GM18909 (cell line): ENCODE measurements at regions not wholly inside any gene's neighbourhood (a gene's known extent, or its start where the extent isn't known, plus 50 kb on each side); places are given as distances from the start of the nearest gene placed in this dataset.

Experiments used
- ATAC-seq: cut with Tn5 transposase; IDR thresholded peaks from one replicate; pipeline ENCODE4 v1.9.1; 2021; ENCODE audit warnings: mild to moderate bottlenecking; ENCODE audit not compliant: unreplicated experiment, poor library complexity

DNA sequence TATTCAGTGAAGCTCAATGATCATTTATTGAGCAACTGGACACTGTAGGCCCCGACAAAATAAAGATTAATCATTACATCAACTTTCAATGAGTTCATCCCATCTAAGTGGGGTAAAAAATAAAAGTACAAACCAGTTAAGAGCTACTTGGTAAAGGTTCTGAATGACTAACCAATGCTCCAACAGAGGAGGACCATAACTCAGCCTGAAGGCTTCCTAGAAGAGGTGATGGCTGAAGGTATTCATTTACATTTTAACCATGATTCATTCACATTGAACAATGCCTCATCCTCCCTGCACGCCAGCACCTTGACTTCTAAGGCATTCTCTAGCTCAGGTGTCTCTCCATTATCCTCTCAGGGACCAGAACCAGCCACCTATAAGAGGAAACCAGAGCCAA, 201.4 kb downstream of the ZNF462 start:
- no peak for ATAC-seq

DNA sequence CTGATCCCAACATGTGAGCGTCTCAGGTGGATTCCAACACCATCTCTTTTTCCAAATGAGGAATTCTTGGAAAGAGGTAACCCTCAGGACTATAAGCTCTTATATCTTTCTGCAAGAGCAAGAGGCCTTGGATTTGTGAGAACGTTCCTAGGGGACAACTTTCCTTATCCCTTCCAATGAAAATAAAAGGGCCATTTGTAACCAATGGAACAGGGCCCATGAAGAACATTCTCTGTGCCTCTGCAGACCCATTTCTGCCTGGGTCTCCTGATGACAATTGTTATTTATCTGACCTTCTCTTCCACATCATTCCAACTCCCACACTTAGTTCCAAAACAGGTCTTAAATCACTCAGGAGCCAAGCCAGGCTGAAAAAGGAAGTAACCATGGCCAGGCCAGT, 202.6 kb downstream of the ZNF462 start:
- no peak for ATAC-seq

DNA sequence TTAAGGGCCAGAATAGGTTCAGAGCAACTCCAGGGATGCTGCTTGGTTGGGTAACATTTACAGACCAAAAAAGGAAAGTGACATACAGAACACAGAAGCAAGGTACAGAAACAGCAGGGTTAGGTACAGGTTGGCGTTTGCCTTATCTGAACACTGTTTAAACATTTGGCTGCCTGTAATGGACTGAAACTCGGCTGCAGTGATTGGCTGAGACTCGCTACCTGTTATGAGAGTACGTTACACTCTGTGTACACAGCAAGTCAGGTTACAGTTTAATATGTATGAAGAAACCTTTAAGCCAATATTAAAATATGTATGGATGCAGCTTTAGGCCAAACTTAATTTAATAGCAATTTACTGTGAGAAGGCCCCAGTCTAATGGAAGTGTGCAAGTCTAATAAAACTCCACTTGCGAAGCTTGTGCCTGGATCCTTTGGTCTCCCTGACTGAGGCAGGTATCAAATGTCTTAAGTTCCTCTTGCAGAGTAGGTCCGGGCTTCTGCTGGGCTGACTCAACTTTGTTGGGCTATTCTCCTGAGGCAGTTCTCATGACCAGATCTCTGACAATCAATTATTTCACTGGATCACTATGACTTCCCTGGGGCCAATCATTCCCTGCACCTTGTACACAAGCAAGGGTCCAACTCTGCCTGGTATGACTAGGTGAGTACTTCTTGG, 204.9 kb downstream of the ZNF462 start:
- ATAC-seq: no peak

DNA sequence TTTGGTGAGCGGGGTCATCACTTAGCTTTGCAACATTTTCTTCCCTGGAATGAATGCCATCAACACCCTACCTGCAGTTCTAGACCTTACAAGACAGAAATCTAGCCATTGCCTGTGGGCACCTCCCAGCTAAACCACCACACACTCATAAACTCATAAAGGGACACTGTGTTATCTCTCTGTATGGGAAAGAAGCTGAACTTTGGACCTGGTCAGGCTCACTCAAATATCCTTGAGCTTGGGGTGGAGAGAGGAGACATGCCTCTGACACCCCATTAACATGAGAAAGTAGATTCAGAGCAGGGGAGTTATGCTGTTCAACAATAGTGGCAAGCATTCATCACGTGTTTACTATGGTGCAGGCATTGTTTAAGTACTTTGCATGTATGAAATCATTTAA, 205.6 kb downstream of the ZNF462 start:
- no peak for ATAC-seq

DNA sequence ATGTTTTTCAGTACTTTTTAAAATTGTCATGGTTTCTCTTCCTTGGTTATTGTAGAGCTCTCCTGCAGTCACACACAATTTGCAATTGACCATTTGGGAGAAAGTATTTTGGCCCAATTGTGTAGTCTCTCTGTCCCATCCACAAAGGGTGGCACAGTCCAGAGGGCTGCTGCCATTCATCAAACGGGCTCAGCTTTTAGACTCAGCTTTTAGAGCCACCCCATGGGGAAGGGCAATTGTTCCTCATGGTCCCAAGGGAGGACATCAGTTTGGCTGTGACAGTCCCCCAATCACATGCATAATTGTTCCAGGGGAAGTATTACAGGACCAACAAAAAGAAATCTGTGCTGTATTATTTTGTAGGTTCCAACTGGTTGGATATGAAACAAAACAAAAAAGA, 207.6 kb downstream of the ZNF462 start:
- ATAC-seq: no peak

DNA sequence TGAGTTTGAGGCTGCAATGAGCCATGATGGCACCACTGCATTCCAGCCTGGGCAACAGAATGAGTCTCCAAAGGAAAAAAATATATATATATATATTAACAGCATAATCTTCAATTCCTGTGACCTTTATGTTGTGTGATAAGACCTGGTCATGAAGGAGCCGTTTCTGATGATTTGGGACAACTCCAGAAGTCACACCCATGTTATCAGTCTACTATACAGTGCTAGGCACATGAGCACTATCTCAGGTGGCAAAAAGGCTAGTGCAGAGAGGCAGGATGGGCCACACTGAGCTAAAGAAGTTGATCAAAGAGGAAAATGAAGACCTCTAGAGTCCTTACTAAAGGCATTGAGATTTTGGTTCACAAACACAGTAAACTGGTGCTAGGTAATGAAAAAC, 205.0 kb upstream of the RAD23B start:
- ATAC-seq: no peak

DNA sequence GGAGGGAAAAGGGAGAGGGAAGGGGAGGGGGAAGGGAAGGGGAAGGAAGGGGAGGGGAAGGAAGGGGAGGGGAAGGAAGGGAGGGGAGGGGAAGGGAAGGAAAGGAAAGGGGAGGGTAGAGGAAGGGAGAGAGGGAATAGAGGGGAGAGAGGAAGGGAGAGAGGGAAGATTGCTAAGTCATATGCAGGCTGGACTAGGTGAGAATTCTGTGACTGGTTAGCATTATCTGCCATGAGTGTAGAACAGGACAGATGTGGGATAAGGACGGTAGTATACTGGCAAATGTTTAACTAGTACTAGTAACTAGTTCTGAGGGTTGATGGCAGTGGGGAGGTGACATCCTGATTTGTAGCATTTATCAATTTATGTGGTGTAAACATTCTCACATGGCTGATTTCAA, 203.5 kb upstream of the RAD23B start:
- ATAC-seq: no peak

DNA sequence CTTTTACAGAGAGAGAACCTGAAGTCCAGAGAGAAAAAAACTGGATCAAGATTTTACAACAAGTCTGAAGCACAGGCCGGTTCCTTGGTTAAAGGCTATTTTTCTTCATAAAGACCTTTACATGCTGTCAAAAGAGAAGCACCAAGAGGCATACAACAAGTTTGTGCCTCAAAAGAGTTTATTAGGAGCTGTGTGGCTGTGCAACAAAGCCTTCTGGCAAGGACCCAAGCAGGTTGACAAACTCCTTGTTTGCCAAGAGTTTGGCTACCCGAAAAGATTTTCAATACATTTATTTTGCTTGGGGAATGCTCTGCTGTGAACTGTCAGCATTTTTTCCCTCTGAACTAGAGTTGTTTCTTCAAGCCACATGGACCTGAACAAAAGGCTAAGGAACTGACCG, 202.9 kb upstream of the RAD23B start:
- no peak for ATAC-seq

DNA sequence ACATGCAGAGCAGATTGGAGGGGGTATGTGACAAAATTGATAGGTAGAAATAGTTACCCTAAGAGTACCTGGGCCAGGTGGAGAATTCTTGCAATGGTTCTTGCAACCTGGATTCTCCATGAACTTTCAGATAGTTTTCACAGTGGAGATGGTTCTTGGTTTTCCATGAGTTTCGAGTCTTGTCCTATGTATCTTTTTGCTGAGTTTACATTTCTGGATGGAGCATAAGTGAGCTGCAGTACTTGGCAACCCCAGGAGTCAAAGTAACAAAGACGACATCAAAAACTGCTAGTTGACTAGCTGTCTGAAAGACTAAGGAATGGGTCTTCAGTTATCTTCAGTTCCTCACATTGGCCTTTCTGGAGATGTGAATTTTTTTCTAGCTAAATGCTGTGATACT, 196.6 kb upstream of the RAD23B start:
- ATAC-seq: no peak

DNA sequence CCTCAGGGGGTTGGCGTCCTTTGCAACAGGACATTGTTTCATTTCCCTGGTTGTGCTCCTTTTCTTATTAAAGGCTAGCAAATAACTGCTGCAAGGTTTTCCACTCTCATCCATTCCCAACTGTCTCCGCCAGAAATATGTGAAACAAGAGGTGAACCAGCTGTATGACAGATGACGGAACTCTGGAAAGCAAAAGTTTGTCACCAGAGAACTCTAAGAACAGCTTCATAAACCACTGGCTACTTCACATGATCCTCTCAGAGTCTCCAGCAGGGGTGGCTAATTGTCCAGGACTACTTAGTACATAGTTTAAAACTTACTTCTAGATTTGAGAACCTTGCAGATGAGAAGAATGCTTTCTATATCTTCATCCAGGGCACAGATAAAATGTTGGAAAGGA, 195.9 kb upstream of the RAD23B start:
- ATAC-seq: no peak

DNA sequence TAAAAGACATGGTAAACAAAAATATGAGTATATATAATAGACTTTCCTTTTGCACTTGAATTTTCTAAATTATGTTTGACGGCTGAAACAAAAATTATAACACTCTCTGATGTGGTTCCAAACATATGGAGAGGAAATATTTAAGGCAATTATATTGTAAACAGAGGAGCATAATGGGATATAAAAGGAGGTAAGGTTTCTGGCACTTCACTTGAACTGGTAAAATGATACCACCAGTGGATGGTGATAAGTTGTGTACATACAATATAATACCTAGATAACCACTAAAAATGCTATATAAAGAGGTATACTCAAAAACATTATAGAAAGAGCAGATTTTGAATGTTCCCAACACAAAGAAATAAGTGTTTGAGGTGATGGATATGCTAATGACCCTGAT, 192.9 kb upstream of the RAD23B start:
- no peak for ATAC-seq

DNA sequence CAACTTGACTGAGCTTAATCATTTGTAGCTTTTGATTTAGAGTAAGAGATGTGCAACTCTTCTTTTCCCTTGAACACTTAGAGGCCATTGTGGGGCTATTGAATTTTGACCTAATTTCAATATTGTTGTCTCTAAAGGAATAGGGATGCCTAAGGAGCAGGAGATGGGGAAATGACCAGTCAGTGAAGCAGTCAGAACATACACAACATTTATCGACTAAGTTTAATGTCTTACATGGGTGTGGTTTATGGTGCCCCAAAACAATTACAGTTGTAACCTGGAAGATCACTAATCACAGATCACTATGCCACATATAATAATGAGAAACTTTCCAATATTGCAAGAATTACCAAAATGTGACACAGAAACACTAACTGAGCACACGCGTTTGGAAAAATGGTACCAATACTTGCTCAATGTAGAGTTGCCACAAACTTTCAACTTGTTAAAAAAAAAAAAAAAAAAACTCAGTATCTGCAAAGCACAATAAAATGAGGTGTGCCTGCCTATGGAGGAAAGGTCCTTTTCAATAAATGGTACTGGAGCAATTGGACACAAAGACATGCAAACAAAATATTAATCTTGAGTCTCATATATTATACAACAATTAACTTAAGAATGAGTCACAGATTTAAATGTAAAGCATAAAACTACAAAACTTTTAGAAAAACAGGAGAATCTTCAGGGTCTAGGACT, 189.6 kb upstream of the RAD23B start:
- no peak for ATAC-seq

DNA sequence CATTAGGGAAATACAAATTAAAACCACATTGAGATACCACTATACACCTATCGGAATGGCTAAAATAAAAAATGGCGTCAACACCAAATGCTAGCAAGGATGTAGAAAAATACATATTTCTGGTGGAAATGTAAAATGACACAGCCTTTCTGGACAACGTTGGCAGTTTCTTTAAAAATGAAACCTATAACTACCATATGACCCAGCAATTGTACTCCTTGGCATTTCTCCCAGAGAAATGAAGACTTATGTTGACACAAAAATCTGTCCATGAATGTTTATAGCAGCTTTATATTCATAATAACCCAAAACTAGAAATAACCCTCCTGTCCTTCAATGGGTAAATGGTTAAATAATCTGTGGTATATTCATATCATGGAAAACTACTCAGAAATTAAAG, 188.7 kb upstream of the RAD23B start:
- no peak for ATAC-seq

DNA sequence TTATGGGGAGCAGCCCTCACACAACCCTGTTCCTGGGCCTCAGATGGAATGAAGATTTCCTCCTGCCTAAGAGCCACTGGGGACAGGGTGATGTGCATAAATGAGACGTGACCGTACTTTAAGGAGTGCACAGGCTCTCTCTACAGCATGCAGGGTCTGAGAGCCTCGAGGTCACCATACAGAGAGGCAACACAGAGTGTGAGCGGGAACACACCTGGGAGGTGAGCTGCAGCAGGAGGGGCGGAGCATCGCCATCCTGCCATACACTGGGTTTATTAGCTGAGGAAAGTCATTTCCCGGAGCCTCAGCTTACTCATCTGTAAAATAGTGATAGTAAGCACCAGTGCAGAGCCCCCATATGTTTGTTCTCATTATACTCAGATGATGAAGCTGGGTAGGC, 182.5 kb upstream of the RAD23B start:
- no peak for ATAC-seq

DNA sequence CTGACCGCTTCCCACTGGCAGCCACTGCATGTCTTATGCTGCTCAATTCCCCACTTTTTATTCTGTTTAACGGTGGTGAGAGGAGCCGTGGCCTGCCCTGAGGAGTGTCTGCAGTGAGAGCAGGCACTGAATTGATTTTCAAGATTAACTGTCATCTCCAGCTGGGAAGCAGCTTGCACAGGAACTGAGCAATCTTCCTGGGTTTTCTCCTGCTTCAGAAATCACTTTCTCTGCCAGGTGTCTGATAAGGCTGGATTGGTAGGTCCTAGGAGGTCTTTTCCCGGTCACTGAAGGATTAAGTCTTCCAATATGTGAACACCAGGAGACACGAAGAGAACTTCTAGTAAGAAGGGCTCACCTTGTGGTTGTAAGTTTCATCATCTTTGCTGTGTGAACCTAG, 181.1 kb upstream of the RAD23B start:
- no peak for ATAC-seq

DNA sequence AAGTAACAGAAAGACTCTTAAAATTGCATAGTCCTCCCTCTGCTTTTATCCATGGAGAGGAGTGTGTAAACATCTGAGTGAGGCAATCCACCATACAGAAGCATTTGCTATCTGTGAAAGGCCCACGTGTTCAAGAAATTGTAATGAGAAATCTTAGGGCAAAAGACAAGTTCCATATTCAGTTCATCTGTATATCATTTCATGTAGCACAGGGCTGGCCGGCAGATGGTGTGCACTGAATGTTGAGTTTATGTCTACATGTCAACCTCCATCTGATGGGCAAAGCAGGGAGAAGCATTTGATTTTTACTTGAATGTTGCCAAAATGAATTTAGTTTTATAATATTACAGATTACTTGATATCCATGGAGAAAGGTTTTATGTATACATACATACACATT, 179.5 kb upstream of the RAD23B start:
- ATAC-seq: no peak

DNA sequence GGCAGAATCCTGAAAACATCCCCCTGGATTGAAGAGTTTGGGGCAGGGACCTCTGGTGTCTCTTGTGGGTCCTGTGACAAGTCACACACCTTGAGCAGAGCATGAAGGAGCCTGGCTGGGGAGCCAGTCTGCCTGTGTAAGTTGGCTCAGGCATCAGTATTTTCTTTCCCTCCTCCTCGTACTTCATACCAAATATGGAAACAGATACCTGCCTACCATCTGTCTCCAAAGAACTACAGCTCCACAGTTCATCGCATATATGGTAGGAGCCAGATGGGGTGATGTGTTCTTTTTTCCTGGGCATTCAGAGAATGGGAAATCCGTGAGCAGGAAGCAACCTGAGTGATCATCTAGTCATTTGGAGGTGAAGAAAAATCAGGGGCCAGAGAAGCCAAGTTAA, 177.3 kb upstream of the RAD23B start:
- ATAC-seq: no peak

DNA sequence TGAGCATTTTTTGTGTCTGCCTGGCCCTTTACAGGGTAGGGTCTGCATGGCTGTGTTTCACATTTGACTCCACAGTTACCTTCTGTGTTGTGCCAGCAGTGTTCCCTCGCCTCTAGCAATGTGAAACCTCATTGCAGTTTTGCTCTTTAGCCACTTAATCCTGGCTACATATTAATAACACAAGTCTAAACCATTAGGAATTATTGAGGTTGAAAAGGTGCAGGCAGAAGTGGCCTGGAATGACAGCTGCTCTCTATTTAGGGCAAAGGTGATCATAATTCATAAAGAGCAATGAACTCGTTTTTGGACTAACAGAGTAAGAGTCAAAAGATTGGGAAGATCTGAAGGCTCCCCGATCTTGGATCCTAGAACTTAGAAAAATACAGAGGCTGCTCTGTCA, 176.7 kb upstream of the RAD23B start:
- ATAC-seq: no peak

DNA sequence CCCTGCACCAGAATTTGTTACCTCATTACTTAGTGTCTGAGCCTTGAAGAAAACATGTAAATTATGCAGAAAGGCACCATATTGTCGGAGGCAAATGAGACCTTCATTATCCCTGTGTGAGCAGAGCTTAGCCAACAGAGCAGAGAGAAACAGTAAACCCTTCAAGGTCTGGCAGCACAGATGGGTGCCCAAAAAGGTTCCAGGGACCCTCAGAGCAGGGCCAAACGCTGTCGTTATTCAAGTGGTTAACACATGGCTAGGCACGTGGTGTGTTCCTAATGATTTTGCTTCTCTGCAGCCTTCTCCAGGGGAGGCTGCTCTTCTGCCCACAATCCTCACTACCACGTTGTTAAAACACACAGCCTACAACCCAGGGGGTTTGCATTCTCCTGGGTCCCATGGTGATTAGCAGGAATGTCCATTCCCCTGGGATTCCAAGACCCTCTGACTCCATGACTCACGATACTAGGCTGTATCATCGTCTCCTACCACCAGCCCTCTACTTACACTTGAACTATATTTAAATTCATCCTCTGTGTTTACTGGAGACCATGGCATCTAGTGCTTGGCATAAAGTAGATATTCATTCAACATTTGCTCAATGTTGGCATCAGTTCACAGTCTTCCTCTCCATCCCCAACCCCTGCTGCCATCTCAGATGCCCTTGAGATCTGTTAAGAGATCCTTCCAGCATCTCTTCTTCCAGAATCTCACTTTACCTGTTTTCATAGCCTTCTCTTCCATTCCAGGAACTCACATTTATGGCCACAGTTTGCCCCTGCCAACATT, 174.5 kb upstream of the RAD23B start:
- ATAC-seq: no peak

DNA sequence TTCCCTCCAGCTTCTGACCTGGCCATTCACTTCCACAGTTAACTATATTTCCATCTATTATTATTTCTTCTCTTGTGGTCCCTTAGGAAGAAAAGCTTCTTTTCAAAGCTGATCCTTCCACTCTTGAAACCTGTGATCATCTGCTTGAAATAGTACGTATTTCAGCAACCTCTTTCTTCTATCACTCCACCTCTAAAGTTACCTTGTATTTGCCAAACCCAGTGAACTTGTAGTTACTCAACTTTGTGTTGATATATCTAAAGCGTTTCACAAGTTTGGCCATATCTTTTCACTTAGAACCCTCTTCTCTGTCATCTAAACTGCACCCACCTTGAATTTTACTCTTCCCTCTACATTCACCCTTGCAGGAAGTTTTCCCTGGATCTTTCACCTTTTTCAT, 173.8 kb upstream of the RAD23B start:
- no peak for ATAC-seq

DNA sequence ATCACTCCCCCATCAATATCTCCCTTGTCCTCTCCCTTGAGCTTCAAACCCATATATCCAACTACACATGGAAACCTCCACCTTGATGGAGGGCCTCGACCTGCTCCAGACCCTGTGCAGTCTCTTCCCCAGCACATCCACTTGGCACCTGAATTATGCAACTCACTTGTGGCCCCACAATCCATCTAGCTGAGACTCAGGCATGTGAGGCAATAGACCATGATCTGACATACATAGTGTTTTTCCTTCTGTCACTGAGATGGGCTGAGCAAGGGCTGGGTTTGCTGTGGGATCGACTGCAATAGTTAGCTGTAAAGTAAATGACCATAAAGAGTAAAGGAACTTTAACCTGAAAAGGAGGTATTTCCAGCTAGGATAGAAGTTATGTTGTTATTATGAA, 172.9 kb upstream of the RAD23B start:
- no peak for ATAC-seq
